Lung (tissue), 11 donors: ENCODE measurements at regions not wholly inside any gene's neighbourhood (a gene's known extent, or its start where the extent isn't known, plus 50 kb on each side); places are given as distances from the start of the nearest gene placed in this dataset.

Experiments
- ATAC-seq: fragments of 200-7000 bp; cut with Tn5 transposase; one replicate; pipeline ENCODE4 v1.9.1; 2020; ENCODE audit warnings: moderate number of reproducible peaks; ENCODE audit not compliant: insufficient read depth, low FRiP score
- DNase-seq, 3 donors: peaks; one replicate each; pipeline ENCODE4 v3.0.0-alpha.2; 2013 to 2017
- H3K27ac ChIP-seq, 2 donors: one replicate each; pipeline ENCODE4 v1.5.1; 2013; ENCODE audit warnings: mild to moderate bottlenecking in 2 of 2, moderate library complexity in 2 of 2, control low read depth in 1 of 2, inconsistent platforms in 1 of 2, low read depth in 1 of 2, low read length in 1 of 2
- H3K27me3 ChIP-seq, 3 donors: one replicate each; pipeline ENCODE4 v1.5.1; 2013; ENCODE audit warnings: low read length in 2 of 3; ENCODE audit not compliant: control insufficient read depth in 3 of 3, insufficient read depth in 3 of 3
- H3K36me3 ChIP-seq, 4 donors: one replicate each; pipeline ENCODE4 v1.5.1; 2013; ENCODE audit warnings: low read length in 4 of 4, mild to moderate bottlenecking in 1 of 4, moderate library complexity in 1 of 4; ENCODE audit not compliant: control insufficient read depth in 4 of 4, insufficient read depth in 4 of 4
- H3K4me1 ChIP-seq, 5 donors: one replicate each; pipeline ENCODE4 v1.5.1; 2013; ENCODE audit warnings: low read length in 5 of 5, mild to moderate bottlenecking in 2 of 5, moderate library complexity in 1 of 5; ENCODE audit not compliant: control insufficient read depth in 5 of 5, insufficient read depth in 5 of 5
- H3K4me3 ChIP-seq: one replicate; pipeline ENCODE4 v1.5.1; 2013; ENCODE audit warnings: mild to moderate bottlenecking, control low read depth, moderate library complexity
- H3K9ac ChIP-seq, 2 donors: one replicate each; pipeline ENCODE4 v1.5.1; 2013; ENCODE audit warnings: low read length in 2 of 2, control low read depth in 1 of 2; ENCODE audit not compliant: insufficient read depth in 1 of 2
- H3K9me3 ChIP-seq, 4 donors: one replicate each; pipeline ENCODE4 v1.5.1; 2013; ENCODE audit warnings: low read length in 3 of 4, mild to moderate bottlenecking in 1 of 4, moderate library complexity in 1 of 4; ENCODE audit not compliant: control insufficient read depth in 4 of 4, insufficient read depth in 3 of 4
- WGBS, 2 donors: extraction: QIAGEN DNeasy Blood & Tissue Kit; methylation state at CpG; one replicate each; pipeline ENCODE4 v1.1.7; 2013; 5-methylcytosine and 5-hydroxymethylcytosine counted together
- TF ChIP-seq, protein P1 (sequence below): IDR thresholded peaks from 2 replicates; pipeline ENCODE4 v1.5.1; 2012; ENCODE audit warnings: mild to moderate bottlenecking; ENCODE audit errors: control extremely low read depth, extremely low read depth
- donor health status: control.
- donor health status: control.
- donor health status: Bipolar disorder and iron deficiency.
- donor health status: healthy.
- donor health status: DM: yes; HTN: yes; CAD: no.

DNA sequence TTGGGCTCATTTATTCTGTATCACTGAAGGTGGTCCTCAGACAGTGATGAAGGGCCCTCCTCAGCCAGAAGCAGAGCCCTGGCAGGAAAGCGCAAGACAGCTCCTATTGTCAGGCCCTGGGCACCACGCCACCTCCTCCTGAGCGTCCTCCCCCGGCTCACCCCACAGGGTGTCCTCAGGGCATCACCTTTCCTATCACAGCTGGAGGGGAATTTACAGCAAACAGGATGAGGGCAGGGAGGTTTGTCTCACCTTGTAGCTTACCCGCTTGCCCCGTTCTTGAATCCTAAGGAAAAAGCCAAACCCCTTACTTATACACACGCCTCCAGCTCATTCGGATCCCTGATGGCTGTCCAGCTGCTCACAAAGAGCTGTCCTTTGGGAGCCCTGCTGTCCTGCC is 50.2 kb upstream of the LANCL2 start:
- no peak overlapping the region for H3K27ac ChIP-seq
- DNase-seq: no peak
- H3K9ac ChIP-seq: no peak overlapping the region
- WGBS, 2 donors: 61 to 70% methylated on average over 8 of the region's 8 CpGs
- H3K27me3 ChIP-seq: no peaks in the 10 kb centered on the region
- TF ChIP-seq, protein P1, sequence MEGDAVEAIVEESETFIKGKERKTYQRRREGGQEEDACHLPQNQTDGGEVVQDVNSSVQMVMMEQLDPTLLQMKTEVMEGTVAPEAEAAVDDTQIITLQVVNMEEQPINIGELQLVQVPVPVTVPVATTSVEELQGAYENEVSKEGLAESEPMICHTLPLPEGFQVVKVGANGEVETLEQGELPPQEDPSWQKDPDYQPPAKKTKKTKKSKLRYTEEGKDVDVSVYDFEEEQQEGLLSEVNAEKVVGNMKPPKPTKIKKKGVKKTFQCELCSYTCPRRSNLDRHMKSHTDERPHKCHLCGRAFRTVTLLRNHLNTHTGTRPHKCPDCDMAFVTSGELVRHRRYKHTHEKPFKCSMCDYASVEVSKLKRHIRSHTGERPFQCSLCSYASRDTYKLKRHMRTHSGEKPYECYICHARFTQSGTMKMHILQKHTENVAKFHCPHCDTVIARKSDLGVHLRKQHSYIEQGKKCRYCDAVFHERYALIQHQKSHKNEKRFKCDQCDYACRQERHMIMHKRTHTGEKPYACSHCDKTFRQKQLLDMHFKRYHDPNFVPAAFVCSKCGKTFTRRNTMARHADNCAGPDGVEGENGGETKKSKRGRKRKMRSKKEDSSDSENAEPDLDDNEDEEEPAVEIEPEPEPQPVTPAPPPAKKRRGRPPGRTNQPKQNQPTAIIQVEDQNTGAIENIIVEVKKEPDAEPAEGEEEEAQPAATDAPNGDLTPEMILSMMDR: no peak
- ATAC-seq: no peak
- no peaks in the 10 kb centered on the region for H3K4me1 ChIP-seq
- H3K36me3 ChIP-seq: no peaks in the 10 kb centered on the region
- no peaks in the 10 kb centered on the region for H3K9me3 ChIP-seq
- no peak overlapping the region for H3K4me3 ChIP-seq
